Ammon's horn (tissue), 1 donor: ENCODE measurements at regions not wholly inside any gene's neighbourhood (a gene's known extent, or its start where the extent isn't known, plus 50 kb on each side); places are given as distances from the start of the nearest gene placed in this dataset.
"Not testable (repeated sequence)": the region's sequence is repeated elsewhere in the genome, so short reads cannot be mapped to it uniquely, and the experiment has no call there.

Experiments used
- DNase-seq: peaks from one replicate; pipeline ENCODE4 v3.0.0-alpha.2; 2016; ENCODE audit warnings: low spot score

DNA sequence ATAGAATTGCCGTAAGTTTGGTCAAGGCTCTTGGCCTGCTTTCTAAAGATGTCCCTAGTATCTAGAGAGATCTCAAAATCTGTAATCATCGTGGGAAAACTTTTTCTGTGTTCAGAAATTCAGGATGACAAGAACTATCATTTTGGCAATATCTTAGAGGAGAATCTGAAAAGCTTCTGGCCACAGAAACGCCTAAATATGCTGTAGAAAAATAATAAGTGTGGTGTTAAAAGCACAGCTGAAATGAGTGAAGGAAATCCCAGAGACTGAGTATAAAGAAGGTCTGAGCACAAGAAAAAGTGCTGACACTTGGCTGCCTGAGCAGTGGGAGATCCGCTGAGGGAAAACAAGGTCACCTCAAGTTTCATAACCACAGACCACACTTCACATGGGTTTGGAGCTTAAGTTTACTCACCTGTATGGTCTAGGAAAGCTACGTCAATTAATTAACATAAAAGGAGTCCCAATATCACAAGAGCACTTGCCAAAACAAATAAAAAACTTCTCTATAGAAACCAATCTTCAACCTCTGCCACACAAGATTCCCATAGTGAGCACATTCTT is 235.2 kb upstream of the IRF2BP2 start:
- no peak for DNase-seq

DNA sequence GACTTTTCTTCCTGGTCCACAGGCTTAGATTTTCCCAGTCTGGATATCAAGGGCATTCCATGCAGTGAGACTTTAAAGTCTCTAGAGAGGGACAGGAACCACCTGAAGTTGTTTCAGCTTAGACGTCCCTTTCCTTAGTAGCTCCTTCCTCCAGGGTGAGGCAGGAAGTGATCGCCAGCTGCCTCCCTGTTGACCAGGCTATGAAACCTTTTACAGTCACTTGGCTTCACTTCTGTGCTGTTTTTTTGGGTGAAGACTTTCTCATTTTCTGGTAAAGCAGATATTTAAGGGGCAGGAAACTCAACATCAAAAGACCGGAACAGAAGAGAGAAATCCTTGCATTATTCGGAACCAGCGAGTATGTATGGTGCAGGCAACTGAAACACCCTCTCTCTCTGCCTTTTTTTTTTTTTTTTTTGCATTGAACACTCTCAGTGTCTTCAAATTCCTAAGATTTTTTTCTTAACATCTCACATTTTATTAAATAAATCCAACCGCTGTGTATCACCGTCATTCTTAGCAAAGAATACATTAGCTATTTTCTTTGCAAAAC is 234.6 kb upstream of the IRF2BP2 start:
- DNase-seq: peak; percentile 20

DNA sequence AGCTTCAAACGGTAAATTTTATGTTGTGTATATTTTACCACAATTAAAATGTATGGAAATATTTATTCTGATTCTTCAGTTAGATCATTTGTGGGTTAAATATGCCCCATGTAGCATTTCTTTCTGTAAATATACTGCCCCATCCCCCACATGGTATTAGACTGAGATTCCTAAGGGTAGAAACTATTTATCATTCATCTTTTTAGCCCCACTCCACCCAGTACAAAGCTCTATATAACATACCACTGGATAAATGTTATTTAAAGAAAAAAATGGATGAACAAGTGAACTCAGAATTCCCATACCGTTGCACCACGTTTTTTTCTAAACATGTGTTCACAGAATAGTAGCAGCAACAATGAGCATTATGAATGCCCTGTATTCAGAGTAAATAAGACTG is 234.0 kb upstream of the IRF2BP2 start:
- no peak for DNase-seq

DNA sequence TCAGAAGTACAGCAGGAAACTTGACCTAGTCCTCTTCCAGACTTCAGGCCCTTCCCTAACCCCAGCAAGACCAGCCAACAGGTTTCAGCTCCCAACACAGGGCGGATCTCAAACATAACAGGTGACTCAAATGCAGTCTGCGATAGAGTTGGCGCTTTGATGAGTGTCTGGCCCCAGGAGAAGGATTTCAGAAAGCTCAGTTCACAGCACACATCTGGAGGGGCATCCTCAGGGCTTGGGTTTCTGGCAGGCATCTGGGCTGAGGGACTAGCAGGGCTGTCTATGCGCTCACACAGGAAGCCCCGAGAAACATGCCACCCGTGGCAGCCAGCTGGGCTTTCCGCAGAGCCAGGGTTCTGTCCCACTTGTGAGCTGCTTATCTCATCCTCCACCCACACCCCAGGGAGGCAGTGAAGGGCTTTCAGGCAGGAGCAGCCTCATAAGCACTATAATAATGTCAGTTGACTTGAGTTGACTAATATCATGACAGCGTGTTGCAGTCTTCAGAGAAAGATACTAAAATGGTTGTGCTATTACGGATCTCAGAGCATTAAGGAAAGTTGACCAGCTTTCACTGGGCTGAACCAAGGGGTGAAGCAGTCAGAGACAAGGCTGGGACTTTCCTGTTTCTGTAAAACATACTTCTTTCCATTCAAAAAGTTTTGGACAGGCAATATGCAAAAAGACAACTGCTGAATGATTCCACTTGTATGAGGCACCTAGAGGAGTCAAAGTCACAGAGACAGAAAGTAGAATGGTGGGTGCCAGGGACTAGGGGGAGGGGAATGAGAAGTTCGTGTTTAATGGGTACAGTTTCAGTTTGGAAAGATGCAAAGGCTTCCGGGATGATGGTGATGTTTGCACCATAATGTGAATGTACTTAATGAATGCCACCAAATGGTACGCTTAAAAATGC is 233.0 kb upstream of the IRF2BP2 start:
- DNase-seq: peak; percentile 53

- peak; percentile 60 for DNase-seq
Measured at GRCh38 chr1:234841710-234842231, 231.8 kb upstream of the IRF2BP2 start.

DNA sequence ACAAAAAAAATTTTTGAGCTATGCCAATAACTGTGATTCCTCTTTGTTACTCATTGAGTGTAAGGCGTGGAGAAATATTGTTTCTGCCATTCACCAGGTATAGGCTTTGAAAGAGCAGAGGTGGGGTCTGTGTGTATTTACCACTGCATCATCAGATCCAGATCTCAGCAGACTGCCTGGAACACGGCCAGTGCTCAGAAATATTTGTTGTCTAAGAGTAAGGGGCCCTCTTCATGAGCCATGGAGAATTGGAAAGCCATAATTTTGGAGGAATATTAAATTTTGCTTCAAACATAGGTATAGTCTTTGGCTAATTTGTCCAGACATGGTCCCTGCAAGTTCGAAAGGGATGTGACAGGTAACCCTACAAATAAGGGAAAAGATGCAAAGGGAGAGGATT is 231.3 kb upstream of the IRF2BP2 start:
- no peak for DNase-seq

DNA sequence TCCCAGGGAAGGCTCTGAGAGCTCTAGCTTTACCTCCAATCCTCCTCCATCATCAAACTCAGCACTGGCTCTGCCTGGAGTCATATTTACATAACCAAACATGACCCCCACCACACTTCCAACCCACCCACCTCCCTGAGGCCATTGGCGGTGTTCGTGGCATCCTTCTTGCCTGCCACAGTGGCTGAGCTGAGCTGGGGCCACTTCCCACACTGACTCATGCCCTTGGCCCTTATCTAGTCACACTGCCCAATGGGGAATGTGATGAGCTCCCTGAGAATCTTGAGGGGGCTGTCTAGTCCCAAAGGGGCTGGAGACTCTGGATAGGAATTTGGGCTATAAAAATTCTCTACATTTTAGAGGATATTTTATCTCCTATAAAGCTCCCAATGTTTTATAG is 230.9 kb upstream of the IRF2BP2 start:
- DNase-seq: no peak

GRCh38 chr1:234840253-234840652 is 230.3 kb upstream of the IRF2BP2 start:
- no peak for DNase-seq

DNA sequence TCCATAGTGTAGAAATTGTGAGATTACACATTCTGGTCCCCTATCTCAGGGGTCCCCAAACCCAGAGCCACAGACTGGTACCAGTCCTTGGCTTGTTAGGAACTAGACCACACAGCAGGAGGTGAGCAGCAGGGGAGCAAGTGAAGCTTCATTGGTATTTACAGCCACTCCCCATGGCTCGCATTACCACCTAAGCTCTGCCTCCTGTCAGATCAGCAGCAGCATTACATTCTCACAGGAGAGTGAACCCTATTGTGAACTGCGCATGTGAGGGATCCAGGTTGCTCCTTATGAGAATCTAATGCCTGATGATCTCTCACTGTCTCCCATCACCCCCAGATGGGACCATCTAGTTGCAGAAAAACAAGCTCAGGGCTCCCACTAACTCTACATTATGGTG is 229.7 kb upstream of the IRF2BP2 start:
- no peak for DNase-seq

DNA sequence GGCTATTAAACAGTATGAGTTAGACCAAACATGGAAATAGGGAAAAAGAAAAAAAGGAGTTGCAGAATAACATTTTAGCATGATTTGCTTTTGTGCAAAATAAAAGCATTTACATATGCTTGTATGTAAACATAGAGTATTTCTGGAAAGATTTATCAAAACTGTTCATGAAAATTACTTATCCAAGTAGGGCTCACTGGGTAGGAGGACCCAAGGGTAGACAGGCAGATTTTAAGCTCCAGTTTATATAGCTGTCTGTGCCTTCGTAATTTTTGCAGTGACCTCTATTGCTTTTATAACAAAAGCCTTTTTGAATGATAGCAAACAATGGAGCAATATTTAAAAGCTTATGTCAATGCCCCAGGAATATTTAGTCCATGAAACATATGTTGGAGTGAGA is 228.8 kb upstream of the IRF2BP2 start:
- DNase-seq: no peak

DNA sequence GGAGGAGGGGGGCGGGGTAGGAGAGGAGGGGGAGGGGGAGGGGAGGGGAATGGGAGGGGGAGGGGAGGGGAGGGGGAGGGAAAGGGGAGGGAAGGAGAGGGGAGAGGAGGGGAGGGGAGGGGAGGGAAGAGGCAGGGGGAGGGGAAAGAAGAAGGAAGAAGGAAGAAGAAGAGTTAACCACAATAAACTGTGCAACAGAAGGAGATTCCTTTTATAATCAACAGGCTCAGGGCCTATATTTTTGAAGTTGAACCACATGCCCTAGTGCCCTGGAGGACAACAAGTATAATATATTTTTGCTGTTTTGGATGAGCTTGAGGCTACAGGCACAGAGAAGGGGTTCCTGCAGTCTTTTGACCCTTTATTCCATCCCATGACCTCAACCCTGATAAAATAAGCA is 228.2 kb upstream of the IRF2BP2 start:
- no peak for DNase-seq

DNA sequence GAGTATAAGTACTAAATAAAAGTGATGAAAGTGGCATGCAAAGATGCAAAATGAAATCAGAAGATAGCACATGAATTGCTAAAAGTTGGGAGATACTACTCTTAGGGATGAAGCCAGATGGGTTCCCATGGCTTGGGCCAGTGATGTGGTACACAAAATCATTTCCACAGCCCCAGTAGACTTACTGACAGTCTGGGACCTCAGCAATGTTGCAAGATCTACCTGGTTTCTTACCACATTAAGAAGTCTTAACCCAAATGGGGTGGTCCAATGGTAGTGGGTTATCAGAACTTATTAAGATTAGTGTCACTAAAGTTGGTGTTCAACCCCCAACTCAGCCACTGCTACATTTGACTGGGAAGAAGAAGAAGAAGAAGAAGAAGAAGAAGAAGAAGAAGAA is 227.7 kb upstream of the IRF2BP2 start:
- no peak for DNase-seq

GRCh38 chr1:234836776-234837357 is 226.9 kb upstream of the IRF2BP2 start:
- DNase-seq: peak; percentile 12

GRCh38 chr1:234836045-234836681 is 226.2 kb upstream of the IRF2BP2 start:
- DNase-seq: peak; percentile 92

- no peak for DNase-seq
Measured at GRCh38 chr1:234835239-234835638, 225.3 kb upstream of the IRF2BP2 start.

DNA sequence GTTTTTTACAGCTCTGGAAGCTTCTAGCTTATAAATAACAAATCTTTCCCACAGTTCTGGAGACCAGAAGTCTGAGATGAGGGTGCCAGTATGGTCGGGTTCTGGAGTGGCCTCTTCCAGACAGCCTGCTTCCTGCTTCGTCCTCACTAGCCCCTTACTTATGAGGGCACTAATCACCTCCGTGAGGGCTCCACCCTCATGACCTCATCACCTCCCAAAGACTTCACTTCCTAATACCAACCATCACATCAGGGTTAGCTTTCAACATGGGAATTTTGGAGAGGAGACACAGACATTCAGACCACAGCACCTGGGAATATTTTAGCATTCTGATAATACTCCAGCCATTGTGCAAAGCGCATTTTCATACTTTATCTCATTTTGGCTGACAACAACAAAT is 223.7 kb upstream of the IRF2BP2 start:
- DNase-seq: no peak

- DNase-seq: no peak
Measured at GRCh38 chr1:234833118-234833517, 223.1 kb upstream of the IRF2BP2 start.

DNA sequence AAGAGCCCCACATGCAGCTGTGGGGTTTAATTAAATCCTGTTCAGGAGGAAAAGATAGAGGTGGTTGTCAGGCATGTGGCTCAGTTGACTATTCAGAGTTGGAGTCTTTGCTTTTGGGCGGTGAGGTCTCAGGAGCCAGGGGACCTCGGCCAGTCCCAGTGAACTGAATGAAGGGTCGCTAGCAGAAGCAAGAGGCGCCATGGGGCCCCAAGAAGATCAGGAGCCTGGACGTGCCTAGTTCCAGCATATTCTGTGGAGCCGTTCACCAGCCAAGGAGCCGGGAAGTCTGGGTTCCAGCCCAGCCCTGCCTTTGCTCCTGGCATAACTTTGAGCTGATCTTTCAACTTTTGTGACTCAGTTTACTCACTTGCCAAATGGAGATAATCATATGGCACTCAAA is 217.7 kb upstream of the IRF2BP2 start:
- DNase-seq: no peak

- DNase-seq: no peak
Measured at GRCh38 chr1:234827181-234827580, 217.2 kb upstream of the IRF2BP2 start.

DNA sequence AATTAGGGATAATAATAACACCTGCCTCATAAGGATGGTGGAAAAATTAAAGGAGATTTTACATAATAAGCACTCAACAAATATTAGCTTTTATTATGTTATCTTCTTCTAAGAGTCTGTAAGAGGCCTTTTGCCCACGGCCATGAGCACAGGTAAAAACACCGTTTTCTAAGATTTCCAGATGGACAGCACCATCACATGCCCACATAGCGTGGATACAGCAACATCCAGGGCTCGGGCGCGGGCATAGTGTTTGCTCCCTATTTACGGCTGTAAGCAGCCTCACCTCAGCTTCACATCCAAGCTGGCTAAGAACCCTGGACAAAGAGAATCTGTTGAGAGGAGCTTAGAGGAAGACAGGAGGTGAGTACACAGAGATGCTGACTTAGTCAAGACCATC is 216.4 kb upstream of the IRF2BP2 start:
- no peak for DNase-seq

- DNase-seq: no peak
Measured at GRCh38 chr1:234825498-234826165, 215.7 kb upstream of the IRF2BP2 start.

DNA sequence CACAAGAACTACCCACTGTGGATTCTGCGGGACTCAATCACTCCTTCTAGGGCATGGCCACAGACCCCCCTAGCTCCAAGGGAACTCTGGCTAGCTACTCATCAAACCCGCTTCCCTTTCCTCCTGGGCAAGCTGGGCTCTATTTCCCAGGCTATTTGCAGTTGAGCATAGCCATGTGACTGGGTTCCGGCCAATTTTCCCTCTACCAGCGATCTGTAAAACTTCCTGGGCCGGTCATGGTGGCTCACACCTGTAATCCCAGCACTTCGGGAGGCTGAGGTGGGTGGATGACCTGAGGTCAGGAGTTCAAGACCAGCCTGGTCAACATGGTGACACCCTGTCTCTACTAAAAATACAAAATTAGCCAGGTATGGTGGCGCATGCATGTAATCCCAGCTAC is 214.9 kb upstream of the IRF2BP2 start:
- not testable (repeated sequence) for DNase-seq
